ENCODE measurements at regions not wholly inside any gene's neighbourhood (a gene's known extent, or its start where the extent isn't known, plus 50 kb on each side); places are given as distances from the start of the nearest gene placed in this dataset.
"Not testable (repeated sequence)": the region's sequence is repeated elsewhere in the genome, so short reads cannot be mapped to it uniquely, and the experiment has no call there.

GRCh38 chrX:34493086-34493485, 164.0 kb downstream of the TMEM47 start:
- H3K4me1 Mint-ChIP-seq (ENCODE audit: low read depth), result no peaks in the 10 kb centered on the region
- no peaks in the 10 kb centered on the region for H3K9me3 Mint-ChIP-seq
- CTCF ChIA-PET, result no interaction called here
- no peaks in the 10 kb centered on the region for H3K36me3 Mint-ChIP-seq (ENCODE audit: low read depth)
- H3K27me3 Mint-ChIP-seq (ENCODE audit: low read depth), result no peaks in the 10 kb centered on the region
- no peak overlapping the region for H3K27ac Mint-ChIP-seq
- DNase-seq, result no peak
- H3K4me3 Mint-ChIP-seq, result no peak overlapping the region
- intact Hi-C loops (cut with micrococcal nuclease), result no loop called here

GRCh38 chrX:34491126-34491525, 166.0 kb downstream of the TMEM47 start:
- DNase-seq, result no peak
- Mint-ChIP-seq H3K9me3 (no peaks in the 10 kb centered on the region), H3K4me1 (ENCODE audit: low read depth) (no peaks in the 10 kb centered on the region), H3K27ac (no peak overlapping the region), H3K4me3 (no peak overlapping the region), H3K27me3 (ENCODE audit: low read depth) (no peaks in the 10 kb centered on the region), H3K36me3 (ENCODE audit: low read depth) (no peaks in the 10 kb centered on the region)
- CTCF ChIA-PET, result no interaction called here
- intact Hi-C loops (cut with micrococcal nuclease), result no loop called here

- no peaks in the 10 kb centered on the region for H3K9me3 Mint-ChIP-seq
- CTCF ChIA-PET, result no interaction called here
- no peak overlapping the region for H3K4me3 Mint-ChIP-seq
- no peak overlapping the region for H3K27ac Mint-ChIP-seq
- H3K27me3 Mint-ChIP-seq (ENCODE audit: low read depth), result no peaks in the 10 kb centered on the region
- intact Hi-C loops (cut with micrococcal nuclease), result no loop called here
- DNase-seq, result no peak
- H3K4me1 Mint-ChIP-seq (ENCODE audit: low read depth), result no peaks in the 10 kb centered on the region
- H3K36me3 Mint-ChIP-seq (ENCODE audit: low read depth), result no peaks in the 10 kb centered on the region
Measured at GRCh38 chrX:34487364-34487763, 169.7 kb downstream of the TMEM47 start.

GRCh38 chrX:34483980-34484379, 173.1 kb downstream of the TMEM47 start:
- H3K4me3 Mint-ChIP-seq, result no peak overlapping the region
- H3K9me3 Mint-ChIP-seq, result peaks cover 3% of the 10 kb centered on the region
- intact Hi-C loops (cut with micrococcal nuclease), result no loop called here
- H3K27me3 Mint-ChIP-seq (ENCODE audit: low read depth), result no peaks in the 10 kb centered on the region
- CTCF ChIA-PET, result no interaction called here
- DNase-seq, result no peak
- H3K27ac Mint-ChIP-seq, result no peak overlapping the region
- no peaks in the 10 kb centered on the region for H3K36me3 Mint-ChIP-seq (ENCODE audit: low read depth)
- no peaks in the 10 kb centered on the region for H3K4me1 Mint-ChIP-seq (ENCODE audit: low read depth)

- no peak for DNase-seq
- intact Hi-C loops (cut with micrococcal nuclease), result no loop called here
- no peak overlapping the region for H3K27ac Mint-ChIP-seq
- no peaks in the 10 kb centered on the region for H3K27me3 Mint-ChIP-seq (ENCODE audit: low read depth)
- CTCF ChIA-PET, result no interaction called here
- H3K4me1 Mint-ChIP-seq (ENCODE audit: low read depth), result no peaks in the 10 kb centered on the region
- no peaks in the 10 kb centered on the region for H3K36me3 Mint-ChIP-seq (ENCODE audit: low read depth)
- no peaks in the 10 kb centered on the region for H3K9me3 Mint-ChIP-seq
- H3K4me3 Mint-ChIP-seq, result no peak overlapping the region
Measured at GRCh38 chrX:34470507-34470906, 186.6 kb downstream of the TMEM47 start.

GRCh38 chrX:34467437-34467836, 189.6 kb downstream of the TMEM47 start:
- no peak for DNase-seq
- Mint-ChIP-seq H3K27me3 (ENCODE audit: low read depth) (no peaks in the 10 kb centered on the region), H3K27ac (no peak overlapping the region), H3K36me3 (ENCODE audit: low read depth) (no peaks in the 10 kb centered on the region), H3K4me1 (ENCODE audit: low read depth) (no peaks in the 10 kb centered on the region), H3K4me3 (no peak overlapping the region), H3K9me3 (no peaks in the 10 kb centered on the region)
- CTCF ChIA-PET, result no interaction called here
- intact Hi-C loops (cut with micrococcal nuclease), result no loop called here

- H3K4me3 Mint-ChIP-seq; H3K36me3 Mint-ChIP-seq (ENCODE audit: low read depth); CTCF ChIA-PET; intact Hi-C loops (cut with micrococcal nuclease); H3K9me3 Mint-ChIP-seq; H3K27me3 Mint-ChIP-seq (ENCODE audit: low read depth); H3K27ac Mint-ChIP-seq; H3K4me1 Mint-ChIP-seq (ENCODE audit: low read depth); DNase-seq: not testable (repeated sequence)
Measured at GRCh38 chrX:34463220-34463619, 193.9 kb downstream of the TMEM47 start.

GRCh38 chrX:34457850-34458249, 199.2 kb downstream of the TMEM47 start:
- CTCF ChIA-PET; H3K36me3 Mint-ChIP-seq (ENCODE audit: low read depth); intact Hi-C loops (cut with micrococcal nuclease); H3K27ac Mint-ChIP-seq; H3K4me1 Mint-ChIP-seq (ENCODE audit: low read depth); DNase-seq; H3K27me3 Mint-ChIP-seq (ENCODE audit: low read depth); H3K9me3 Mint-ChIP-seq; H3K4me3 Mint-ChIP-seq: not testable (repeated sequence)

GRCh38 chrX:34437586-34437985, 219.5 kb downstream of the TMEM47 start:
- H3K27ac Mint-ChIP-seq, result no peak overlapping the region
- no peaks in the 10 kb centered on the region for H3K36me3 Mint-ChIP-seq (ENCODE audit: low read depth)
- peaks cover 5% of the 10 kb centered on the region for H3K9me3 Mint-ChIP-seq
- CTCF ChIA-PET, result no interaction called here
- no peaks in the 10 kb centered on the region for H3K4me1 Mint-ChIP-seq (ENCODE audit: low read depth)
- intact Hi-C loops (cut with micrococcal nuclease), result no loop called here
- no peak overlapping the region for H3K4me3 Mint-ChIP-seq
- H3K27me3 Mint-ChIP-seq (ENCODE audit: low read depth), result no peaks in the 10 kb centered on the region
- no peak for DNase-seq

GRCh38 chrX:34426334-34426733, 230.8 kb downstream of the TMEM47 start:
- Mint-ChIP-seq H3K36me3 (ENCODE audit: low read depth) (no peaks in the 10 kb centered on the region), H3K9me3 (peaks cover 2% of the 10 kb centered on the region), H3K4me3 (no peak overlapping the region), H3K27me3 (ENCODE audit: low read depth) (no peaks in the 10 kb centered on the region), H3K27ac (no peak overlapping the region), H3K4me1 (ENCODE audit: low read depth) (no peaks in the 10 kb centered on the region)
- CTCF ChIA-PET, result interaction anchor here (0.6 kb wide), 1 partner anchor 64 kb away, joined by 4 read pairs; no protein-coding TSS in a partner anchor
- intact Hi-C loops (cut with micrococcal nuclease), result no loop called here
- DNase-seq, result no peak

GRCh38 chrX:34406580-34406979, 250.5 kb downstream of the TMEM47 start:
- intact Hi-C loops (cut with micrococcal nuclease), result no loop called here
- no peaks in the 10 kb centered on the region for H3K9me3 Mint-ChIP-seq
- H3K36me3 Mint-ChIP-seq (ENCODE audit: low read depth), result no peaks in the 10 kb centered on the region
- no peak overlapping the region for H3K4me3 Mint-ChIP-seq
- no peak for DNase-seq
- no peaks in the 10 kb centered on the region for H3K27me3 Mint-ChIP-seq (ENCODE audit: low read depth)
- no peaks in the 10 kb centered on the region for H3K4me1 Mint-ChIP-seq (ENCODE audit: low read depth)
- CTCF ChIA-PET, result no interaction called here
- no peak overlapping the region for H3K27ac Mint-ChIP-seq

GRCh38 chrX:34404386-34405070, 252.6 kb downstream of the TMEM47 start:
- intact Hi-C loops (cut with micrococcal nuclease), result no loop called here
- no peak overlapping the region for H3K4me3 Mint-ChIP-seq
- CTCF ChIA-PET, result no interaction called here
- H3K36me3 Mint-ChIP-seq (ENCODE audit: low read depth), result no peaks in the 10 kb centered on the region
- no peaks in the 10 kb centered on the region for H3K9me3 Mint-ChIP-seq
- no peaks in the 10 kb centered on the region for H3K4me1 Mint-ChIP-seq (ENCODE audit: low read depth)
- no peak for DNase-seq
- no peaks in the 10 kb centered on the region for H3K27me3 Mint-ChIP-seq (ENCODE audit: low read depth)
- H3K27ac Mint-ChIP-seq, result no peak overlapping the region

GRCh38 chrX:34401411-34401810, 255.7 kb downstream of the TMEM47 start:
- H3K27ac Mint-ChIP-seq, result no peak overlapping the region
- CTCF ChIA-PET, result no interaction called here
- no peak for DNase-seq
- H3K4me3 Mint-ChIP-seq, result no peak overlapping the region
- no peaks in the 10 kb centered on the region for H3K9me3 Mint-ChIP-seq
- H3K36me3 Mint-ChIP-seq (ENCODE audit: low read depth), result no peaks in the 10 kb centered on the region
- intact Hi-C loops (cut with micrococcal nuclease), result no loop called here
- H3K4me1 Mint-ChIP-seq (ENCODE audit: low read depth), result no peaks in the 10 kb centered on the region
- no peaks in the 10 kb centered on the region for H3K27me3 Mint-ChIP-seq (ENCODE audit: low read depth)

- Mint-ChIP-seq H3K4me1 (ENCODE audit: low read depth) (no peaks in the 10 kb centered on the region), H3K4me3 (no peak overlapping the region), H3K27ac (no peak overlapping the region), H3K27me3 (ENCODE audit: low read depth) (no peaks in the 10 kb centered on the region), H3K36me3 (ENCODE audit: low read depth) (no peaks in the 10 kb centered on the region), H3K9me3 (no peaks in the 10 kb centered on the region)
- CTCF ChIA-PET, result no interaction called here
- no peak for DNase-seq
- intact Hi-C loops (cut with micrococcal nuclease), result no loop called here
Measured at GRCh38 chrX:34382416-34382815, 250.3 kb upstream of the FAM47A start.
